ENCODE measurements at regions not wholly inside any gene's neighbourhood (a gene's known extent, or its start where the extent isn't known, plus 50 kb on each side); places are given as distances from the start of the nearest gene placed in this dataset.

GRCh38 chr3:10746001-10746400, 70.0 kb upstream of the SLC6A11 start:
- TF ChIP-seq CTCF (conservative IDR thresholded peaks at IDR 0.05; ENCODE audit: low read length) (no peak), EZH2phosphoT487 (IDR thresholded peaks at IDR 0.05; ENCODE audit: borderline replicate concordance, low read depth, low read length) (no peak)

All from OCI-LY7 (cell line).